HPDE6-E6E7 (cell line): ENCODE measurements at regions not wholly inside any gene's neighbourhood (a gene's known extent, or its start where the extent isn't known, plus 50 kb on each side); places are given as distances from the start of the nearest gene placed in this dataset.
"Not testable (repeated sequence)": the region's sequence is repeated elsewhere in the genome, so short reads cannot be mapped to it uniquely, and the experiment has no call there.

Experiments
- DNase-seq: peaks from one replicate; pipeline ENCODE4 v3.0.0; 2011; ENCODE audit warnings: missing footprints; ENCODE audit errors: extremely low spot score

DNA sequence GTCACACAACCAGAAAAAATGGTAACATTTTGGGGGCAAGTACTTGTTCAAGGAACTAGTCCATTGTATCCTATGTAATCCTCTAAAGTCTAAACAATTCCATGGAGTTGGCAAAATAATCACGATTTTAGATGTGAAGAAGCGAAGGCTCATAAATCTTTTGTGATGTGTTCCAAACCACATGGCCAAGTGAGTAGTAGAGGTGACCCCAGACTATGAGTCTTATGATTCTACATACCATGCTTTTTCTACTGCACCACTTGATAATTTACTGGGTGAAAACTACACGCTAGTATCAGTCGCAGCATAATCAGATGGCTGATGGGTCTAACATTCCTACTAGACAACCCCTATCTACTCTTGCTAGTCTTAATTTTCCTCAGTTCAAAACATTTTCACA is 371.4 kb downstream of the OSR1 start:
- no peak for DNase-seq

GRCh38 chr2:18986046-18986445 is 372.4 kb downstream of the OSR1 start:
- DNase-seq = no peak

GRCh38 chr2:18980786-18981430 is 377.5 kb downstream of the OSR1 start:
- DNase-seq = no peak

GRCh38 chr2:18980104-18980785 is 378.2 kb downstream of the OSR1 start:
- DNase-seq = no peak

GRCh38 chr2:18977409-18977808 is 381.0 kb downstream of the OSR1 start:
- no peak for DNase-seq

DNA sequence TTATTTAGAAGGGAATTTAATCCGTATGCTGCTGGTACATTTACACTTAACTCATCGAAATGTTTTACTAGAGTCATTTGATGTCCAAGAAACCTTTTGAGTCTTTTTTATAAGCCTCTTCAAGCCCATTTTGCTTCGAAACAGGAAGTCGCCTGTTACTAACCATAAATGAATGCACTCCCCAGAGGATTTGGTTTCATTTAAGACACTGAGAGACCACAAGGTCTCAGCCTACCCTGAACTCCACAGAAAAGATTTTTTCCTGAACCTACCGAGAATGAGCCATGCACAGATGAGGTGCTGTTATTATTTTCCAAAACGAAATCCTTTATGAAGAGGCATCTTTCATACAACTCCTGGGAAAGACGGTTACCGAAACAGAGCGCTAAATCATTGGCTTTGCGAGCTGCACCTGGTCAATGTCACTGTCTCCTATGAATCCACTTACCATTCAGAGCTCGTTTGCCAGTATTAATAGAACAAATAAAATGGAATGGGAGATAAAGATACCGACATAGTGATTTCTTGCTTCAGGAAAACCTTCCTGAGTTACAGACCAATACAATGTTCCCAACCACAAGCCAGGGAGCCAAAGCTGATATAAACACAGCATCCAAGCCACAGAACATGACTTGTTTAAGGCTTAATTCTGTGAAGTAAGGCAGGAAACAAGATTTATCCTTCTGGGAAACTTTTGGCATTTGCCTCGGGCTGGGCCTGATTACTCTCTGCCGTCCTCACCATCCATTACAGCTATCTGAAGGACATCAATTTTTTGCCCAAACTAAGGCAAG is 382.1 kb downstream of the OSR1 start:
- DNase-seq = no peak

DNA sequence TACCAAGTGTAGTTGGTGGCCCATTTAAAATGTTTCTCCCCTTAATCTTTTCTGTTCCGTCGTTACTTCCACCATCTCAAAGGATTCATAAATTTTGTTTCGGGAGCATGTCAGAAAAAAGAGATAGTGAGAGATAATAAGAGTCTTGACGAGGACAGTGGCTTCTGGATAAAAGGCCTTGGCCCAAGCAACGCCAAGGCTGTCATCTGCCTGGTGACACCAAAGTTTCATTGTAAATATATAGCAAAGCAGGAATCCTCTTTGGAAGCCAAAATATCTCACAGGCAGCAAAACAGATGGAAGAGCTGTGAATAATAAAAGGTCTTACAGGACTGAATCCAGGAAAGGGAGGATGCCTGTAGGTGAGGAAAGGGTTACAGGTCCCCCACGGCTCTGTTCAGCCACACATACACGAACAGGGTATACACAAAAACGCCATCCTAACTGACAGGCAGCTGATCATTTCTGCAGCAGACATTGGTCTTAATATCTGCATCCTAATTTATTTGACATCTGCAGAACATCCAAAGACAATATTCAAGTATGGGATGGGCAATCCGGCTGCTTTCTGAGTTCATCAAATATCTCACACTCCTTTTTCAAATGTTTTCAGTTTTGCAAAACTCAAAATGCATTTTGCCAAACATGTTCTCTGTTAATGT is 382.8 kb downstream of the OSR1 start:
- DNase-seq = no peak

- no peak for DNase-seq
Observed at GRCh38 chr2:18971628-18972027, 382.3 kb upstream of the NT5C1B start.

GRCh38 chr2:18971069-18971378 is 381.7 kb upstream of the NT5C1B start:
- no peak for DNase-seq

DNA sequence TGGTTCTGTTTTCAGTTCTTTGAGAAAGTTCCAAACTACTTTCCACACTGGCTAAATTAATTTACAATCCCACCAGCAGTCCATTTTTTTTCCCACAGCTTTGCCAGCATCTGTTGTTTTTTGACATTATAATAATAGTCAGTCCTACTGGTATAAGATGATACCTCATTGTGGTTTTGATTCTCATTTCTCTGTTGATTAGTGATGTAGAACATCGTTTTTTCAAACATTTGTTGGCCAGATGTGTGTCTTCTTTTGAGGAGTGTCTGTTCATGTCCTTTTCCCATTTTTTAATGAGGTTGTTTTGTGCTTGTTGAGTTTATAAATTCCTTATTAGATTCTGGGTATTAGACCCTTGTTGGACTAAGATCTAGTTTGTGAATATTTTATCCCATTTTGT is 376.8 kb upstream of the NT5C1B start:
- no peak for DNase-seq

- DNase-seq = not testable (repeated sequence)
Observed at GRCh38 chr2:18963739-18964256, 374.4 kb upstream of the NT5C1B start.

DNA sequence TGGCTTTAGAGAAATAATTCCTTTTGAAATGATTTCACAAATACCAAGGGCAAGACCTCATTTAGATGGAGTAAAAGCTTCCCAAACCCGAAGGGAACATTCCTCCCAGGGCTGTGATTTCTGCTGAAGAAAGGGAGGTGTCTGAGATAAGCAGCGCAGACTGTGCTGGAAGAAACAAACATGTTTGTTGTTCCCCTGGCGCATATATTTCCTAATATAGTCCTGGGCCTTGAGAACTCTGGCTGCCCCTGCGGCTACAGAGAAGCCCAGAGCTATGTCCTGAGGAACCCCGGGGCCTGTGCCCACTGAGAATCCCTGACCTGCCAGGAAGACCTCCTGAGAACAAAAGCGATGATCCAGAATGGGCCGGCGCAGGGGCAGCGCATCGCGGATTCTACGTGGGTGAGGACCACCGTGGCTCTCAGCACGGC is 372.6 kb upstream of the NT5C1B start:
- DNase-seq = no peak

DNA sequence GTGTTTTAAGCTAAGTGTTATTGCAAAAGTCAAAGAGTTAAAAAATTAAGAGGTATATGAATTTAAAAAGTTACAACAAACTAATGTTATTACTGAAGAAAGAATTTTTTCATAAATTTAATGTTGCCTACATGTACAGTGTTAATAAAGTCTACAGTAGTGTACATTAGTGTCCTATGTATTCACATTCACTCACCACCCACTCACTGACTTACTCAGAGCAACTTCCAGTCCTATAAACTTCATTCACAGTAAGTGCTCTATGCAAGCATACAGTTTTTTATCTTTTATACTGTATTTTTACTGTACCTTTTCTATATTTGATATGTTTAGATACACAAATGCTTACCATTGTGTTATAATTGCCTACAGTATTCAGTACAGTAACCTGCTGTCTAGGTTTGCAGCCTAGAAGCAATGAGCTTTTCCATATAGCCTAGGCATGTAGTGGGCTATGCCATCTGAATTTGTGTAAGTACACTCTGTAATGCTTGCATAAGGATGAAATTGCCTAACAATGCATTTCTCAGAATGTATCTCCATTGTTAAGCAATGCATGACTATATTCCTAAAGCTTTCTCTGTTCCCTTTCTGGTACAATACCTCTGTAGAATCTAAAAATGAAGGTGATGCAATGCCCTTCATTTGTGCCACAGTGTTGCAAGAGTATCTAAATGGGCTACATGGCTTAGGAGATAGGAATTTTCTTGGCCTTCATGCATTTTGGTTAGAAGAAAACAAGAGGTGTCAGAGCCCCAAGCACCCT is 370.8 kb upstream of the NT5C1B start:
- DNase-seq = no peak

DNA sequence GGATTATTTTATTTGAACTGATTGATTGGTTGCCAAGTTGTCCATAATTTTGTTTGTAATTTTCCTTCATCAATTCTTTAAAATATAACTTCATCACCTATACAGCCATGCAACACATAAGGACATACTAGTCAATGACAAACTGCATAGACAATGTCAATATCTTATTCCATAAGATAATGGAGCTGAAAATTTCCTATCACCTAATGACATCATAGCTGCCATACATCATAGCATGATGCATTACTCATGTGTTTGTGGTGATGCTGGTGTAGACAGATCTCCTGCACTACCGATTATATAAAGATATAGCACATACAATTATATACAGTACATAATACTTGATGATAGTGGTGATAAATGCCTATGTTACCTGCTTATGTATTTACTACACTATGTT is 369.8 kb upstream of the NT5C1B start:
- DNase-seq = no peak

DNA sequence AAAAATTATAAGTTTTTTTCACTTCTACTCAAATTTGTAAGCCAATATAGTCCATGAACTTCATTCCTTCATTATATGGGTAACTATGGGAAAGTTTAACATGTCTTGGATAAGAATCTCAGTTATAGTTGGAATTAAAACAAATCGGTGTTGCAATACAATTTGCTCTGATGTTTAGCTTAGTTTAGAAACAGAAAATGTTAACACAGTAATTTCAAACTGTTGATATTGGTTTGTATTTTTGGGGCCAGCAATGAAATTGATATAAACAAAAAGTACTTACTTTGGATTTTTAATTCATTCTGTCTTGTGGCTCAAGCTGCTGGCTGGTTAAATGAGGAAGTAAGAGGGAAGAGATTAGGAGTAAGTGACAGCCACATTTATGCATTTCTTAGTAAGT is 368.5 kb upstream of the NT5C1B start:
- no peak for DNase-seq

DNA sequence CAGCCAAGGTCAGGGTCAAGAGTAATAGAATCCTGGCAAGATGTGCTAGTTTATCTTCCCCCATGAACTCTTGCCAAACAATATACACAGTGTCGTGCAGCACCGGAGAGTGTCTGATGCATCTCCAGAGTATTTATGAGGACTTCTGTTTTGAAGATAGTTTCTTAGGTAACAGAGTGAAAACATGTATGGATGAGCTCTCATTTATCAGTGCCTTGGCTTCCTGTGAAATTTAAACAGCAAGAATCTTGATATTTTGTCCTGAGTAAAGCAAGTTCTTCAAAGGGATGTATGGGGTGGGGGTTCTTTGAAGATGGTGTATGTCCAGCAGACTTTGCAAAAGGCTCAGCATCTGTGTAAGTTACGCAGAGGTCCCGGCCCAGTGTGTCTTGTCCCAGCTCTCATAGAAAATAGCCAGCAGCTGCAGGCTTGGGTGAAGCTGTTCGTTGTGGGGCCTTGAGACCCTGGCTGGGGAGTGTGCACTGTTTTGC is 361.0 kb upstream of the NT5C1B start:
- no peak for DNase-seq

DNA sequence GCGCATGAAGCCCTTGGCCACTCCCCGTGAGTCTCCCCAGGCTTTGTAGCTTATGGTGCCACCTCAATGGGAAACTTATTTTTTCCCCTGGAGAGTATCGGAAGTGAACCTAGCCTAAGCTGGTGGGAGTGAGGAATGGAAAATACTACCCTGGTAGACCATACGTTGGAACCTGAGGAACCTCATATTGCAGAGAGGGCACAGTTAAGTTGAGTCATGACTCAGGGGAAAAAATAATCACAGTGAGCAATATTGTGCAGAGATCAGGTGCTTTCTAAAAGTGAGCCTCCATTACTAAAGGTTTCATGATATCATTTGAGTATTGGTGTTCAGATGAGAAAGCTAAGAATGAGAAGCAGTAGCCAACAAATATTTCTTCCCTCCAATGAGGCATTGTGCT is 360.5 kb upstream of the NT5C1B start:
- DNase-seq = no peak

DNA sequence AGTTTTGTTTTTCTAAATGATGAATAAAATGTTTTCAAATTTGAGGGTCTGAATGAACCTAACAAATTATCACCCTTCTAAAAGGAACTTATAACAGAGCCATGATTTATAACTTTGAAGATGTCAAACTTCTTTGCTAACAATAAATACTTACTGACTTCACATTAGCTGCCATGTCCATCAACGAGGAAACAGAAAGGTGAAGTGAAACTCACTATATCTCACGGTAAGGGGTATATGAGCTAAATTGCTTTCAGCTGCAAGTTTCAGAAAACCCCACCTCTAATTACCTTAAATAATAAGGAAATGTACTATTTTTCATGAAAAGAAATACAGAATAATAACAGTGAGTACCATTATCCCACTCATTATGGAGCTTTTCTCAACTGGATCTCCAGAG is 350.8 kb upstream of the NT5C1B start:
- no peak for DNase-seq

DNA sequence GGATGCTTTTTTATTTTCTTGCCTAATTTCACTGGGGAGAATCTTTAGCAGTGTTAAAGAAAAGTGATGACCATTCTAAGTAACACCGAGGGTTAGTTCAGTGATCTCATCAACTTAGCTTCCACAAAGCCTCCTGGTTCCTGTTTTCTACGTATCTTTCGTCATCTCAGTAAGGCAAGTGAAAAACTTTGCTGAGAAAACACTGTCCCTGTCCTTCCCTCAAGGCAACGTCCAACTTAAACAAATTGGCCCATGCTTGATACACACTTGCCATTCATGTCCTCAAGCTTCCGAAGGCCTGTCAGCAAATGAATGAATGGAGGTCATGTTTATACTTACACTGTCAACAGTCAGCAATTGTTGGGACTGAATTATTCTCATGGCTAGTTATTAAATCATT is 350.4 kb upstream of the NT5C1B start:
- not testable (repeated sequence) for DNase-seq

DNA sequence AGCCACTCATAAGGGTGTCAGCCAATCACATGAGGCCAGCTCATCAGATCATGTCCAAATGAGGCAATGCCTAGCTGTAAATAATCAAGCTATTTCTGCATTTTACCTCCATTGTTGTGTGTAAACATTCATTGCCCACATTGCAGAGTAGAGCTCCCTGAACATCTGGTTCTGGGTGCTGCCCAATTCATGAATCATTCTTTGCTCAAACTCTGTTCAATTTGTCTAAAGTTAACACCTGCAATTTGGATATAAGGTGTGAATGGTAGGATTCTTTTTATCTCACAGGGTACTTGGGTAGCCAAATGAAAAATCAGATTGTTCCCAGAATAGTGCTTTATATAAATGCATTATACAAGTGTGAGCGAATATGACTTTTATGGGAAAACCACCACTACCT is 345.5 kb upstream of the NT5C1B start:
- DNase-seq = no peak

DNA sequence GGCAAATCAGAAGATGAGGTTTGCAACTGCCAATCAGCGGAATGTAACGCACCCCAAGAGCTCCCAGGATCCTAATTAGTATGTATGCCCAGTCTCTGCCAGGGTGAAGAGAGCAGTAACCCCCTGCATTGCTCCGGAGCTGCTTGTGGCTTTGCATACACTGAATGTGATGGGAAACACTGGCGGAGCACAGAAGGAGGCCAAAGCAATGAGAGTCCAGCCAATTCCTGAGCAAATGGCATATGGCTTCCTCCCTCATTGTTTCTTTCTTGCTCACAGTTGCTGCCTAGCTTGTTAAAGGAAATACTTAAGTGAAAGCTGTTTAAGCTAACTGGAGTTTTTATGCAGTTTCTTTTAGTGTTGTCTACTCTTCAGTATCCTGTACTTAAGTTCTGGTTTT is 343.5 kb upstream of the NT5C1B start:
- DNase-seq = no peak
